Esophagus (tissue), 2 donors: ENCODE measurements at regions not wholly inside any gene's neighbourhood (a gene's known extent, or its start where the extent isn't known, plus 50 kb on each side); places are given as distances from the start of the nearest gene placed in this dataset.

Experiments used
- H3K27ac ChIP-seq, 2 donors: one replicate each; pipeline ENCODE4 v1.5.1; 2013; ENCODE audit warnings: low read depth in 2 of 2, mild to moderate bottlenecking in 2 of 2, inconsistent platforms in 1 of 2, low read length in 1 of 2, moderate library complexity in 1 of 2
- H3K27me3 ChIP-seq, 2 donors: one replicate each; pipeline ENCODE4 v1.6.1; 2013; ENCODE audit warnings: low read length in 2 of 2, control low read depth in 1 of 2, mild to moderate bottlenecking in 1 of 2; ENCODE audit not compliant: insufficient read depth in 2 of 2, control insufficient read depth in 1 of 2
- H3K36me3 ChIP-seq, 2 donors: one replicate each; pipeline ENCODE4 v1.6.1; 2013; ENCODE audit warnings: low read length in 1 of 2; ENCODE audit not compliant: control insufficient read depth in 2 of 2, insufficient read depth in 2 of 2
- H3K4me1 ChIP-seq, 2 donors: one replicate each; pipeline ENCODE4 v1.6.1; 2013; ENCODE audit warnings: low read length in 1 of 2; ENCODE audit not compliant: control insufficient read depth in 2 of 2, insufficient read depth in 2 of 2
- H3K4me3 ChIP-seq, 2 donors: one replicate each; pipeline ENCODE4 v1.5.1; 2013; ENCODE audit warnings: low read length in 2 of 2, mild to moderate bottlenecking in 2 of 2, low read depth in 1 of 2, moderate library complexity in 1 of 2
- H3K9me3 ChIP-seq, 2 donors: one replicate each; pipeline ENCODE4 v1.6.1; 2013; ENCODE audit warnings: mild to moderate bottlenecking in 2 of 2, low read depth in 1 of 2, low read length in 1 of 2, moderate library complexity in 1 of 2; ENCODE audit not compliant: control insufficient read depth in 2 of 2, insufficient read depth in 1 of 2
- WGBS, 2 donors: extraction: QIAGEN DNeasy Blood & Tissue Kit; methylation state at CpG; one replicate each; pipeline ENCODE4 v1.1.7; 2013; 5-methylcytosine and 5-hydroxymethylcytosine counted together
- donor health status: healthy with polysubstance abuse.
- donor health status: Bipolar disorder and iron deficiency.

DNA sequence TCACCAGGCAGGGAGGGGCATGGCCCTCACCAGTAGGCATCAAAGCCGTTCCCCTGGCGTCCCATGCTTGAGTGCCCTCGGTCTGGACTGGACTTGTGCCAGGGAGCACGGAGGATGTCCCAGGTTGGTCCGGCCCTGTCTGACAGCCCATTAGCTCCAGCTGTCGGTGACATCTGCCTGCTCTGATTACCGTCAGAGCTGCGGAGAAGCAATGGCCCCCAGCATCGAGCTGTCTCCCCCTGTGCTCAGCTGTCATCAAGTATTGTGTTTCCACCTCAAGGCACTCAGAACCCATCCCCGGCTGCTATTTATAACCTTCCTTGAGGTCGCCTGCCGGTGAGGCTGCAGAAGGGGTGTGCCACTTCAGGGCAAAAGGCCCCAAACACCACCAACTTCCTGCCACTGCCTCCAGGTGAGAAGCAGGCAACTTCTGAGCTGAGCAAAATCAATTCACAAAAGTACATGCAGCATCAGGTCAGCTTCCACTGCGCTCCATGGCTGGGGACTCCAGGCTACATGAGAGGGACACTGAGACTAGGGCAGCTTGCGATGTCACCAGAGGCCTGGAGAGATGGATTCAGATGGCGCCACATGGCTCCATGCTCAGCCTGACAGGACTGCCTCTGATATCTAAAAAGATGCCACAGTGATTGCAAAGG, 142.7 kb downstream of the C5orf15 start:
- Histone ChIP-seq H3K9me3 (peaks cover 0 to 2% of the 10 kb centered on the region in 2 donors), H3K36me3 (no peaks in the 10 kb centered on the region), H3K4me3 (no peak overlapping the region), H3K4me1 (peaks cover 0 to 2% of the 10 kb centered on the region in 2 donors), H3K27me3 (peaks cover 0 to 3% of the 10 kb centered on the region in 2 donors), H3K27ac (no peak overlapping the region)
- 71 to 78% methylated on average over 15 of the region's 15 CpGs for WGBS, 2 donors

DNA sequence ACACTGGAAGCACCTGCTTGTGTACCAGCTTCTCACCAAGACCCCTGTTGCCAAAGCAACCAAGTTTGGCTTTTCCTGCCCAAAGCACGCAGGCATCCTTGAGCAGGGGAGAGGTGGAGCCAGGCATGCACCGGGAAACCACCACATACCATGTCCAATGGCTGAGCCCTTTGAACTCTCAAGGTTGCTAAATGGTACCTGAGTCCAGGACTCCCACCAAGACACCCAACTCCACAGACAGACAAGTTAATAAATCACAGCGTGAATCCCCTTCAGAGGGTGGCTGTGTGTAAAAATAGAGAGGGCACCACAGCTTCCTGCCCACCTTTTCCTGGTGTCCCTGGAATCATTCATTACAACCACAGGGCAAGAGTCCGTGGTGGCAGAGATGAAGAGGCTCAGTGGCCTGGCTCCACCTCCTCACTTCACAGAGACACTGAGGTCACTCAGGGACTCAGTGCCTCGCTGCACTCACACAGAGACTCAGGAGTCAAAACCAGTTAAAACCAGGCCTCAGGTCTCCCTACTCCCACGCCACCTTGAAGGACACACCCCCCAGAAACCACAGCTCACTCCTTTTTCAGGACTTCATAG, 143.7 kb downstream of the C5orf15 start:
- Histone ChIP-seq H3K4me3 (no peak overlapping the region), H3K36me3 (no peaks in the 10 kb centered on the region), H3K27ac (no peak overlapping the region), H3K9me3 (peaks cover 0 to 2% of the 10 kb centered on the region in 2 donors), H3K4me1 (peaks cover 0 to 2% of the 10 kb centered on the region in 2 donors), H3K27me3 (peaks cover 0 to 3% of the 10 kb centered on the region in 2 donors)
- 76 to 85% methylated on average over 6 of the region's 6 CpGs for WGBS, 2 donors

DNA sequence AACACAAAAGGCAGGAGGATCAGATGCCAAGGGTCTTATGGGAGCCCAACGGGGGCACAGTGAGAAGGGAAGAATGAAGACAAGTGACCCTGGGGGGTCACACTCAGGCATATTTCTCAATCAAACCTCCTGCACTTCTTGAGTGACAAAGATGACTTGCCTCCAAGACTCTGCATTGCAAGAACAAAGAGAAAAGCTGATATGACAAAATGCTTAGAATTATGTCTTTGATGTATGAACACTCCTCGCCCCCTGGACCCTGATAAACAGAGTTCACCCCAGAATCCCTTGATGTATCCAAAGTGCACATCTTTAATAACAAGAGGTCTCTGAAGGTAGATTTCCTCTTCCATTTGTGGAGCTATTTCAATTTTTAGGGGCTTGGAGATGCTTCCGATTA, 146.5 kb downstream of the C5orf15 start:
- Histone ChIP-seq H3K4me1 (peaks cover 0 to 10% of the 10 kb centered on the region in 2 donors), H3K27me3 (no peaks in the 10 kb centered on the region), H3K27ac (no peak overlapping the region), H3K9me3 (peaks cover 0 to 2% of the 10 kb centered on the region in 2 donors), H3K36me3 (no peaks in the 10 kb centered on the region), H3K4me3 (no peak overlapping the region)
- WGBS, 2 donors: 64 to 77% methylated on average over 3 of the region's 3 CpGs

DNA sequence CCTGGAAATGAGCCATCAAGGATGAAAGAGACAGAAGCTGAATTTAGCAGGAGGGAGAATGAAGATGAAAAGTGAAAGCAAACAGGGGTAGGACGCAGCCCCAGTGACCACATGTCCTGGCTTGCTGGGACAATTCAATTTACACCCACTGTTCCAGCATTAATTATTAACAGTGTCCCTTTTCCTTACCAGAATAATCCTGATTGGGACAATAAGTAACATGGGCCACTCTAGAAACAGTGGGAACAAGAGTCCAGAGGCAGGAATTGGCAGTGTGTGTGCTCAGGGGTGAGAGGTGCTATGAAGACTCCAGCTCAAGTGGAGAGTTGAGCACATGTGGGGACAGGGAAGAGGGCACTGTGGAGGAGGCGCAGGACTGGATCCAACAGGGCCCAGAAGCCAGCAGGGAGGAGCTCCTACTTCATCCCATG, 147.1 kb downstream of the C5orf15 start:
- no peak overlapping the region for H3K27ac ChIP-seq

DNA sequence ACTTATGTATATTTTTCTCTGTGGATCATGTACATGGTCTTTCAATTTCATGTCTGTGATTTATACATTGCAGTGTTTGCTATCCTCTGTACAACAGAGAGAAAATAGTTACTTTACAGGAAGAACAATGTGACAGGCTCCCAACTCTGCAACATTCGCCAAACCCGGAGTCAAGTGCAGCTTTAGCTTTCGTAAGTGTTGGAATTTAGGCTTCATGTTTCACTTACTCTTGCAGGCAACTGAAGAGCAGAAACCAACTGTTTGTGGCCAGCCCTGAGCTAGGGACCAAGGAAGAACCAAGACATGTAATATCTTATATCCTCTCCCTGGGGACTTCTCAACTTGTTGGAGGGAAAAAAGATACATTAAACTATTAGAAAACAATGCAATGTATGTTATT, 147.9 kb downstream of the C5orf15 start:
- Histone ChIP-seq H3K27me3 (no peaks in the 10 kb centered on the region), H3K27ac (no peak overlapping the region), H3K9me3 (no peaks in the 10 kb centered on the region), H3K36me3 (no peaks in the 10 kb centered on the region), H3K4me3 (no peak overlapping the region), H3K4me1 (peaks cover 0 to 10% of the 10 kb centered on the region in 2 donors)
- 38 to 52% methylated on average over 3 of the region's 3 CpGs for WGBS, 2 donors

More for the DNA sequence above, 147.1 kb downstream of the C5orf15 start:
- Histone ChIP-seq H3K36me3 (no peaks in the 10 kb centered on the region), H3K4me1 (peaks cover 0 to 10% of the 10 kb centered on the region in 2 donors), H3K27me3 (no peaks in the 10 kb centered on the region), H3K4me3 (no peak overlapping the region), H3K9me3 (peaks cover 0 to 2% of the 10 kb centered on the region in 2 donors)
- 44 to 45% methylated on average over 2 of the region's 2 CpGs for WGBS, 2 donors

DNA sequence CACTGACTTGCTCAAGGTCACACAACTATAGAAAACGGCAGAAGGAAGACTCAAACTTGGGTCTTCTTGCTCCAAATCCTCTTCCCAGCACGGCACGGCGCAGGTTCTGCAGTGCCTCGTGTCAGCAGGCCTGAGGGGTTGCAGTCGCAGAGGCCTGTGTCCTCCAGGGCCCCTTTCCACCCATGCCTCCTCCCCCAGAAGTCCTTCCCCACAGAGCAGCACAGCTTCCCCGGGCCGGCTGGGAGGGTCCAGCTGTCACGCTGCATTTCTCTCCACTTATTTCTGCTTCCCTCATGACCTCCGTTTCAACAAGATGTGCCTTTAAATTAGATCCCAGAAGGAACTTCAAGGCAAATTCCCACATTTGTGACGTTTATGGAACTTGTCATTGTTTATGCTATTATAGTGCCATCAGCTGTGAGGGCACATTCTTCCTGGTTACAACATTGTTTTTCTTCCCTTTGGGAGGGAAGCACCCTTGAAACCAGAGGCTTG, 148.4 kb downstream of the C5orf15 start:
- no peak overlapping the region for H3K27ac ChIP-seq
- no peaks in the 10 kb centered on the region for H3K36me3 ChIP-seq
- no peaks in the 10 kb centered on the region for H3K9me3 ChIP-seq
- H3K4me1 ChIP-seq: peaks cover 0 to 10% of the 10 kb centered on the region in 2 donors
- H3K27me3 ChIP-seq: no peaks in the 10 kb centered on the region
- H3K4me3 ChIP-seq: no peak overlapping the region
- WGBS, 2 donors: 63 to 72% methylated on average over 11 of the region's 11 CpGs

DNA sequence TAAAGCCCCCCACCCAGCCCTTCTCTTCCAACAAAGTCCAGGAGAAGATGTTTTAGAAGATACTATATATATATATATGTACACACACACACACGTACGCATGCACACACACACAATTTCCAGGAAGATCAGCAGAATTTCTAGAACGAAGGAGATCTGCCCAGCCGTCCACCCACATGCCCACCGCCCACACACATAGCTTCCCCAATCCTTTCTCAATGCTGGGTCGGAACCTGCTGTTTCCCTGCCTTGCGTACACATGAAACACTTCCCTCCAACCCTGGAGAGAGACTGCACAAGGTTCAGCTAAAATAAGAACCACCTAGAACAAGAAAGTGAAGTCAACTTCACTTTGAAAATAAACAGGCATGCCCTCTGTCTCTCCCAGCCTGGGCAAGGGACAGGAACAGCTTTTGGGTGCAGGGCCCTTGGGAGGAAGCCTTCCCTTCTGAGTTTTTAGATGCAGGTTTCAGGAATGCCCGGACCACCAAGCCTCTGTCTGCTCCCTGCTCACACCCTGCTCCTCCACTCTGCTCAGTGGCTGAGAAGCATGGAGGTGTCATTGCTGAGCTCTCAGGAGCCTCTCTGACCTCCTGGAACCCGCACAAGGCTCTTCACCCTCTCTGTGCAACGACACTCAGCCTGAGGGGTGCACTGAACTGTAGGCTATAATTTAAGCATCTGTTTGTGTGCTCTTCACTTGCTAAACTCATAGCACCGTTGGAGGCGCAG, 149.4 kb downstream of the C5orf15 start:
- H3K4me1 ChIP-seq: peaks cover 0 to 10% of the 10 kb centered on the region in 2 donors
- no peak overlapping the region for H3K4me3 ChIP-seq
- WGBS, 2 donors: 78 to 79% methylated on average over 12 of the region's 12 CpGs

DNA sequence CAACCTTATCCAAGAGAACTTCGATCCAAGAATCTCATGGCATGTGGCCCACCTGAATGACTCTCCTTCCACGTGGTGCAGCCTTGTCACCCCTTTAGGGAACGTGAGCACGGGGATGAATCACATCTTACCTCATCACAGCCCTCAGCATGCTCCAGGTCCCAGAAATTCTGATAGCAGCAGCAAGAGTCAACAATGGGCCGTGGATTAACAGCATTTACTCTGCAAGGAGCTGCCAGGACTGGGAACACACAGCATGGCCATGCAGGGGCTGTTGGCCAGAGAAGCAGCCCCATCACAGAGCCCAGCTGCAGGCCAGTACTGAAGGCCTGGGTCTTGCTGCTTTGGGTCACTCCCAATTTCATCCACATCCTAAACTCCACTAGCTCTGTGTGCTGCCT, 150.4 kb downstream of the C5orf15 start:
- H3K4me1 ChIP-seq: peaks cover 0 to 10% of the 10 kb centered on the region in 2 donors
- H3K27ac ChIP-seq: peak overlapping the region in 1 of 2 donors; percentile 13
- H3K9me3 ChIP-seq: no peaks in the 10 kb centered on the region
- no peaks in the 10 kb centered on the region for H3K36me3 ChIP-seq
- no peak overlapping the region for H3K4me3 ChIP-seq
- H3K27me3 ChIP-seq: no peaks in the 10 kb centered on the region
- 22 to 30% methylated on average over 5 of the region's 5 CpGs for WGBS, 2 donors

More for the DNA sequence above, 149.4 kb downstream of the C5orf15 start:
- H3K9me3 ChIP-seq: no peaks in the 10 kb centered on the region
- no peaks in the 10 kb centered on the region for H3K36me3 ChIP-seq
- no peaks in the 10 kb centered on the region for H3K27me3 ChIP-seq
- H3K27ac ChIP-seq: no peak overlapping the region

DNA sequence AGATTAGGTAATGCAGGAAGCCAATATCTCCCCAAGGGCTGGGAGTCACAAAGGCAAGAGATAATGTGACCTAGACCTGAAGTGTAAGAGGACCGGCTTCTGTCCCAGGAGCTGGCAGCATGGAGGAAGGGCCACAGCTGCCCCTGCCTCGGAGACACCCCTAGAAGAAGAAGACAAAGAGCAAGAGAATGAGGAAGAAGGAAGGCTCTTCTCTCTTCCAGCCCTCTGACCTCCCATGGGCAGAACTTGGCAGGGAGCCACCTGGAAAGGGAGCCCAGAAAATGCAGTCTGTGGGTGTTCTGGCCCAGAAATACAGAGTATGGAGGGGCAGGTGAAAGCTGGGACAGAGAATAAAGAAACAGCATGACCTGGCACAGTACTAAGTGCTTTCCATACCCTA, 151.0 kb downstream of the C5orf15 start:
- H3K9me3 ChIP-seq: no peaks in the 10 kb centered on the region
- no peak overlapping the region for H3K27ac ChIP-seq
- WGBS, 2 donors: 76 to 91% methylated on average over 2 of the region's 2 CpGs
- H3K4me3 ChIP-seq: no peak overlapping the region
- H3K27me3 ChIP-seq: no peaks in the 10 kb centered on the region
- peaks cover 0 to 10% of the 10 kb centered on the region in 2 donors for H3K4me1 ChIP-seq
- H3K36me3 ChIP-seq: no peaks in the 10 kb centered on the region
